H1 (cell line): ENCODE measurements at regions not wholly inside any gene's neighbourhood (a gene's known extent, or its start where the extent isn't known, plus 50 kb on each side); places are given as distances from the start of the nearest gene placed in this dataset.

Experiments used
- CTCF ChIA-PET: fragments of 300-600 bp; sonication (Branson Sonifier 250); formaldehyde crosslinking; loops from one replicate; lab custom pipeline; 2021; ENCODE audit not compliant: partially characterized antibody; lab: Charles Lee
- POLR2A ChIA-PET: fragments of 300-600 bp; sonication (Branson Sonifier 250); formaldehyde crosslinking; loops from one replicate; lab custom pipeline; 2021; ENCODE audit warnings: inconsistent platforms; ENCODE audit not compliant: partially characterized antibody; lab: Charles Lee
- DNase-seq, 2 experiments: peaks; one replicate each; pipeline versions ENCODE4 v3.0.0 to v3.0.0-alpha.2; 2010 to 2022; ENCODE audit warnings: low spot score in 2 of 2, low read depth in 1 of 2, mixed read lengths in 1 of 2
- FAIRE-seq: peaks from 2 replicates; lab custom pipeline; 2011; peaks lifted over from hg19 to GRCh38; lab: Jason Lieb, UNC
- H2AFZ ChIP-seq: 2 replicates; pipeline ENCODE4 v1.8.1; 2012; ENCODE audit warnings: low read length, inconsistent platforms
- H2AK5ac ChIP-seq: 2 replicates; pipeline ENCODE4 v1.6.1; 2013; ENCODE audit warnings: low read depth, low read length
- H2BK120ac ChIP-seq: replicated peaks from 2 replicates; pipeline ENCODE3; 2013; ENCODE audit warnings: low read depth, low read length, inconsistent platforms
- H2BK12ac ChIP-seq: 2 replicates; pipeline ENCODE4 v1.6.1; 2013; ENCODE audit warnings: low read depth, low read length
- H2BK15ac ChIP-seq: 2 replicates; pipeline ENCODE4 v1.6.1; 2013; ENCODE audit warnings: low read length
- H2BK20ac ChIP-seq: 2 replicates; pipeline ENCODE4 v1.6.1; 2013; ENCODE audit warnings: low read length
- H2BK5ac ChIP-seq: 2 replicates; pipeline ENCODE4 v1.6.1; 2013; ENCODE audit warnings: low read depth, low read length
- H3K14ac ChIP-seq: 2 replicates; pipeline ENCODE4 v1.6.1; 2013; ENCODE audit warnings: inconsistent platforms; ENCODE audit not compliant: insufficient read length
- H3K18ac ChIP-seq: 2 replicates; pipeline ENCODE4 v1.6.1; 2013; ENCODE audit warnings: low read length; ENCODE audit errors: extremely low read depth
- H3K23ac ChIP-seq: 2 replicates; pipeline ENCODE4 v1.6.1; 2013; ENCODE audit warnings: inconsistent platforms; ENCODE audit not compliant: insufficient read length
- H3K23me2 ChIP-seq: 2 replicates; pipeline ENCODE4 v1.6.1; 2013; ENCODE audit warnings: low read depth, low read length
- H3K27ac ChIP-seq: 2 replicates; pipeline ENCODE4 v1.6.1; 2011; ENCODE audit warnings: low read depth, low read length, inconsistent platforms
- H3K27me3 ChIP-seq, 4 experiments: replicated peaks in 1 of 4; 1 replicate in 1 of 4; 2 replicates in 3 of 4; pipeline versions ENCODE4 v1.6.1 to v1.8.1; 2011 to 2013; ENCODE audit warnings: low read length in 3 of 4, mild to moderate bottlenecking in 3 of 4, inconsistent platforms in 2 of 4, mixed read lengths in 2 of 4, moderate library complexity in 1 of 4; ENCODE audit not compliant: control insufficient read depth in 3 of 4, insufficient read depth in 3 of 4; ENCODE audit errors: extremely low read depth in 1 of 4
- H3K36me3 ChIP-seq, 4 experiments: 2 replicates each; pipeline versions ENCODE4 v1.6.1 to v1.8.1; 2011 to 2013; ENCODE audit warnings: mild to moderate bottlenecking in 4 of 4, low read length in 3 of 4, moderate library complexity in 2 of 4, control low read depth in 1 of 4, inconsistent platforms in 1 of 4; ENCODE audit not compliant: insufficient read depth in 4 of 4, control insufficient read depth in 2 of 4
- H3K4ac ChIP-seq: replicated peaks from 2 replicates; pipeline ENCODE3; 2013; ENCODE audit warnings: low read length, low read depth, mixed read lengths, inconsistent platforms; ENCODE audit not compliant: insufficient read length
- H3K4me1 ChIP-seq, 4 experiments: replicated peaks in 1 of 4; 1 replicate in 1 of 4; 2 replicates in 3 of 4; pipeline versions ENCODE4 v1.6.1 to v1.8.1; 2011 to 2013; ENCODE audit warnings: low read length in 3 of 4, inconsistent platforms in 2 of 4, mixed read lengths in 1 of 4; ENCODE audit not compliant: insufficient read depth in 4 of 4, control insufficient read depth in 3 of 4
- H3K4me2 ChIP-seq, 2 experiments: 2 replicates each; pipeline versions ENCODE4 v1.6.1 to v1.8.1; 2011 to 2013; ENCODE audit warnings: low read depth in 2 of 2, low read length in 2 of 2, control low read depth in 1 of 2, inconsistent platforms in 1 of 2, mild to moderate bottlenecking in 1 of 2; ENCODE audit not compliant: insufficient read depth in 1 of 2
- H3K4me3 ChIP-seq, 4 experiments: fragments of 200-600, 300-600 bp in 1 of 4; sonication (generic), shearing (Covaris generic), sonication (Bioruptor Twin) in 1 of 4; 2 replicates each; pipeline versions ENCODE4 v1.5.1 to v1.8.1; 2011 to 2016; ENCODE audit warnings: low read length in 4 of 4, low read depth in 3 of 4, control low read depth in 2 of 4, inconsistent platforms in 2 of 4, mild to moderate bottlenecking in 2 of 4, mixed read lengths in 1 of 4, moderate library complexity in 1 of 4; ENCODE audit not compliant: insufficient read depth in 2 of 4; ENCODE audit errors: extremely low read depth in 1 of 4
- H3K56ac ChIP-seq: replicated peaks from 2 replicates; pipeline ENCODE3; 2013; ENCODE audit warnings: low read depth, mild to moderate bottlenecking, mixed read lengths, low read length, inconsistent platforms; ENCODE audit not compliant: insufficient read length
- H3K79me1 ChIP-seq: 2 replicates; pipeline ENCODE4 v1.6.1; 2013; ENCODE audit warnings: low read depth, low read length, control low read depth
- H3K79me2 ChIP-seq, 2 experiments: 2 replicates each; pipeline versions ENCODE4 v1.6.1 to v1.8.1; 2012 to 2013; ENCODE audit warnings: low read length in 2 of 2, mild to moderate bottlenecking in 2 of 2, inconsistent platforms in 1 of 2; ENCODE audit not compliant: insufficient read depth in 2 of 2, control insufficient read depth in 1 of 2
- H3K9ac ChIP-seq, 4 experiments: replicated peaks in 1 of 4; 1 replicate in 1 of 4; 2 replicates in 3 of 4; pipeline versions ENCODE4 v1.6.1 to v1.8.1; 2011 to 2013; ENCODE audit warnings: low read depth in 3 of 4, low read length in 3 of 4, control low read depth in 2 of 4, mild to moderate bottlenecking in 2 of 4, moderate library complexity in 2 of 4, inconsistent platforms in 1 of 4; ENCODE audit errors: extremely low read depth in 1 of 4
- H3K9me3 ChIP-seq, 2 experiments: 2 replicates each; pipeline versions ENCODE4 v1.6.1 to v1.8.1; 2012 to 2013; ENCODE audit warnings: mild to moderate bottlenecking in 2 of 2, moderate library complexity in 2 of 2, control low read depth in 1 of 2, inconsistent platforms in 1 of 2, low read depth in 1 of 2, low read length in 1 of 2, mixed read lengths in 1 of 2; ENCODE audit not compliant: insufficient read depth in 2 of 2
- H4K20me1 ChIP-seq, 2 experiments: replicated peaks in 1 of 2; 2 replicates each; pipeline versions ENCODE3 to v1.8.1; 2011 to 2013; ENCODE audit warnings: inconsistent platforms in 2 of 2, low read length in 2 of 2, mild to moderate bottlenecking in 1 of 2; ENCODE audit not compliant: insufficient read depth in 2 of 2, control insufficient read depth in 1 of 2
- H4K5ac ChIP-seq: 2 replicates; pipeline ENCODE4 v1.6.1; 2013; ENCODE audit warnings: low read length, low read depth, mixed read lengths, inconsistent platforms; ENCODE audit not compliant: insufficient read length
- H4K8ac ChIP-seq: 2 replicates; pipeline ENCODE4 v1.8.0; 2013; ENCODE audit warnings: mild to moderate bottlenecking, moderate library complexity, low read length, inconsistent platforms; ENCODE audit not compliant: insufficient read depth; ENCODE audit errors: extremely low read depth
- H4K91ac ChIP-seq: replicated peaks from 2 replicates; pipeline ENCODE3; 2013; ENCODE audit warnings: low read length, mixed read lengths, inconsistent platforms; ENCODE audit not compliant: insufficient read length
- TAF1 ChIP-seq: IDR thresholded peaks from 2 replicates; pipeline ENCODE4 v1.6.1; 2011; ENCODE audit warnings: mild to moderate bottlenecking, low read depth, low read length
- WGBS, 2 experiments: shearing (Covaris generic) in 1 of 2; methylation state at CpG; one replicate each; pipeline versions ENCODE4 v1.1.6 to v1.1.7; 2013 to 2015; ENCODE audit warnings: low lambda C conversion rate in 2 of 2, mixed read lengths in 2 of 2, inconsistent platforms in 1 of 2, low coverage in 1 of 2, missing lambda C conversion rate in 1 of 2; ENCODE audit not compliant: insufficient replicate concordance in 2 of 2, insufficient coverage in 1 of 2, insufficient read length in 1 of 2; ENCODE audit errors: extremely low coverage in 1 of 2, missing lambda C conversion rate in 1 of 2; 5-methylcytosine and 5-hydroxymethylcytosine counted together

GRCh38 chr9:18067548-18068120 is 406.3 kb upstream of the ADAMTSL1 start:
- no peak overlapping the region for H2BK20ac ChIP-seq
- no peaks in the 10 kb centered on the region for H4K20me1 ChIP-seq
- DNase-seq (no peak), FAIRE-seq (no peak)
- no peak overlapping the region for H2BK120ac ChIP-seq
- H2BK12ac ChIP-seq, result no peak overlapping the region
- no peak overlapping the region for H3K18ac ChIP-seq
- no peak overlapping the region for H3K4me2 ChIP-seq
- no peak overlapping the region for H3K56ac ChIP-seq
- H3K4ac ChIP-seq, result no peak overlapping the region
- no peak overlapping the region for H2BK5ac ChIP-seq
- H4K91ac ChIP-seq, result no peak overlapping the region
- H3K27ac ChIP-seq, result no peak overlapping the region
- no peak overlapping the region for H3K4me3 ChIP-seq
- H3K23me2 ChIP-seq, result no peaks in the 10 kb centered on the region
- no peaks in the 10 kb centered on the region for H3K27me3 ChIP-seq
- H2AK5ac ChIP-seq, result no peak overlapping the region
- no peak overlapping the region for H2AFZ ChIP-seq
- no peak for TF ChIP-seq TAF1
- H3K4me1 ChIP-seq, result no peaks in the 10 kb centered on the region
- no peaks in the 10 kb centered on the region for H3K79me2 ChIP-seq
- no peaks in the 10 kb centered on the region for H3K79me1 ChIP-seq
- POLR2A ChIA-PET, result no interaction called here
- H4K8ac ChIP-seq, result no peak overlapping the region
- no peak overlapping the region for H3K23ac ChIP-seq
- no peaks in the 10 kb centered on the region for H3K36me3 ChIP-seq
- no peak overlapping the region for H4K5ac ChIP-seq
- H2BK15ac ChIP-seq, result no peak overlapping the region
- H3K14ac ChIP-seq, result no peak overlapping the region
- CTCF ChIA-PET, result interaction anchor here (1.2 to 2.1 kb wide), 3 partner anchors 8 to 135 kb away, joined by 3 to 9 read pairs (median 3); no protein-coding TSS in a partner anchor
- H3K9ac ChIP-seq, result no peak overlapping the region
- no peaks in the 10 kb centered on the region for H3K9me3 ChIP-seq
- 92% methylated on average over 6 of the region's 6 CpGs; no CpG with 5 or more reads in 1 of the 2 experiments for WGBS, 2 experiments
